Peyer's patch (tissue), 4 donors: ENCODE measurements at regions not wholly inside any gene's neighbourhood (a gene's known extent, or its start where the extent isn't known, plus 50 kb on each side); places are given as distances from the start of the nearest gene placed in this dataset.
"Not testable (repeated sequence)": the region's sequence is repeated elsewhere in the genome, so short reads cannot be mapped to it uniquely, and the experiment has no call there.

ENCODE experiments used
- DNase-seq, 3 donors: peaks; one replicate each; pipeline ENCODE4 v3.0.0-alpha.2; 2017 to 2019
- H3K27ac ChIP-seq, 4 donors: fragments of 200-600 bp; sonication (generic); one replicate each; pipeline ENCODE4 v1.5.1; 2016 to 2019
- H3K27me3 ChIP-seq, 2 donors: fragments of 200-600 bp; sonication (generic); one replicate each; pipeline ENCODE4 v1.5.1; 2019
- H3K36me3 ChIP-seq, 3 donors: fragments of 200-600 bp; sonication (generic); one replicate each; pipeline ENCODE4 v1.5.1; 2016 to 2019
- H3K4me1 ChIP-seq, 4 donors: fragments of 200-600 bp; sonication (generic); one replicate each; pipeline ENCODE4 v1.5.1; 2016 to 2019
- H3K4me3 ChIP-seq, 4 donors: fragments of 200-600 bp; sonication (generic); 1 replicate in 3 of 4; 2 replicates in 1 of 4; pipeline ENCODE4 v1.5.1; 2016 to 2019; ENCODE audit warnings: mild to moderate bottlenecking in 1 of 4
- H3K9me3 ChIP-seq, 4 donors: fragments of 200-600 bp; sonication (generic); one replicate each; pipeline ENCODE4 v1.5.1; 2016 to 2019; ENCODE audit warnings: mild to moderate bottlenecking in 1 of 4
- POLR2A ChIP-seq, 2 donors: fragments of 450-650 bp; IDR thresholded peaks; one replicate each; pipeline ENCODE4 v1.5.1; 2017; ENCODE audit warnings: antibody characterized with exemption in 2 of 2, mild to moderate bottlenecking in 2 of 2, moderate library complexity in 2 of 2
- TF ChIP-seq, protein P1 (sequence below), 6 experiments: fragments of 450-650 bp in 4 of 6; fragments of 200-600 bp in 2 of 6; sonication (generic) in 1 of 6; IDR thresholded peaks; one replicate each; pipeline ENCODE4 v1.5.1; 2017 to 2019; ENCODE audit warnings: antibody characterized with exemption in 6 of 6, mild to moderate bottlenecking in 3 of 6, moderate library complexity in 1 of 6

- Histone ChIP-seq H3K27ac (no peak overlapping the region), H3K4me3 (no peak overlapping the region), H3K4me1 (no peaks in the 10 kb centered on the region), H3K9me3 (no peaks in the 10 kb centered on the region), H3K36me3 (no peaks in the 10 kb centered on the region), H3K27me3 (no peaks in the 10 kb centered on the region)
- TF ChIP-seq, protein P1, sequence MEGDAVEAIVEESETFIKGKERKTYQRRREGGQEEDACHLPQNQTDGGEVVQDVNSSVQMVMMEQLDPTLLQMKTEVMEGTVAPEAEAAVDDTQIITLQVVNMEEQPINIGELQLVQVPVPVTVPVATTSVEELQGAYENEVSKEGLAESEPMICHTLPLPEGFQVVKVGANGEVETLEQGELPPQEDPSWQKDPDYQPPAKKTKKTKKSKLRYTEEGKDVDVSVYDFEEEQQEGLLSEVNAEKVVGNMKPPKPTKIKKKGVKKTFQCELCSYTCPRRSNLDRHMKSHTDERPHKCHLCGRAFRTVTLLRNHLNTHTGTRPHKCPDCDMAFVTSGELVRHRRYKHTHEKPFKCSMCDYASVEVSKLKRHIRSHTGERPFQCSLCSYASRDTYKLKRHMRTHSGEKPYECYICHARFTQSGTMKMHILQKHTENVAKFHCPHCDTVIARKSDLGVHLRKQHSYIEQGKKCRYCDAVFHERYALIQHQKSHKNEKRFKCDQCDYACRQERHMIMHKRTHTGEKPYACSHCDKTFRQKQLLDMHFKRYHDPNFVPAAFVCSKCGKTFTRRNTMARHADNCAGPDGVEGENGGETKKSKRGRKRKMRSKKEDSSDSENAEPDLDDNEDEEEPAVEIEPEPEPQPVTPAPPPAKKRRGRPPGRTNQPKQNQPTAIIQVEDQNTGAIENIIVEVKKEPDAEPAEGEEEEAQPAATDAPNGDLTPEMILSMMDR (IDR thresholded peaks at IDR 0.05): peak in 1 of 6 experiments; percentile 20
- no peak for TF ChIP-seq POLR2A (IDR thresholded peaks at IDR 0.05)
- no peak for DNase-seq
These were observed 760.4 kb downstream of the TMEM121 start for GRCh38 chr14:106286697-106287290.

- TF ChIP-seq, protein P1 (IDR thresholded peaks at IDR 0.05): no peak
- TF ChIP-seq POLR2A (IDR thresholded peaks at IDR 0.05): no peak
- no peak for DNase-seq
- no peak overlapping the region for H3K4me3 ChIP-seq
- no peaks in the 10 kb centered on the region for H3K9me3 ChIP-seq
- no peaks in the 10 kb centered on the region for H3K4me1 ChIP-seq
- no peaks in the 10 kb centered on the region for H3K27me3 ChIP-seq
- no peak overlapping the region for H3K27ac ChIP-seq
- H3K36me3 ChIP-seq: no peaks in the 10 kb centered on the region
These were observed 761.1 kb downstream of the TMEM121 start for GRCh38 chr14:106287506-106287905.

- Histone ChIP-seq H3K36me3 (no peaks in the 10 kb centered on the region), H3K9me3 (no peaks in the 10 kb centered on the region), H3K4me1 (no peaks in the 10 kb centered on the region), H3K4me3 (no peak overlapping the region), H3K27me3 (no peaks in the 10 kb centered on the region), H3K27ac (no peak overlapping the region)
- TF ChIP-seq, protein P1 (IDR thresholded peaks at IDR 0.05): no peak
- no peak for TF ChIP-seq POLR2A (IDR thresholded peaks at IDR 0.05)
- DNase-seq: no peak
These were observed 765.2 kb downstream of the TMEM121 start for GRCh38 chr14:106291626-106292025.

DNA sequence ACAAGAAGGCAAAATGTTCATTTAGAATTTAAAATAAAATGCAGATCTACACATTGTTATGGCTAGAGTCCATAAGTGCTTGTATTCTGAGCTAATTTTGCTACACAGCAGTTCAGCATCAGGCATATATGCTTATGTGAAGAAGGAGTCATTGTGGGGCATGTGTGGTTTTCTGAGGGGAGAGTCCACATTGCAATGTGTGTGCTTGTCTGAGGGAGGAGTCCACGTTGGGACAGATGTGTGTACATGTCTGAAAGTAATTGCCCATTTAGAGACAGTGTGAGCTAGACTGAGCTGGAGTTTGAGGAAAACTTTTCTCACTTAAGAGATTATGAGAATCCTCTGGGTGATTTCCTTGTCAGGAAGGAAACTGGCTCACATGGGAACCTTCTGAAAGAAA is 767.9 kb downstream of the TMEM121 start:
- Histone ChIP-seq H3K27ac (no peak overlapping the region), H3K4me1 (no peaks in the 10 kb centered on the region), H3K9me3 (no peaks in the 10 kb centered on the region), H3K36me3 (no peaks in the 10 kb centered on the region), H3K27me3 (no peaks in the 10 kb centered on the region), H3K4me3 (no peak overlapping the region)
- TF ChIP-seq, protein P1 (IDR thresholded peaks at IDR 0.05): no peak
- DNase-seq: no peak

GRCh38 chr14:106300951-106301510 is 774.6 kb downstream of the TMEM121 start:
- not testable (repeated sequence) for H3K27ac ChIP-seq, H3K4me3 ChIP-seq, H3K36me3 ChIP-seq, H3K9me3 ChIP-seq, H3K27me3 ChIP-seq, H3K4me1 ChIP-seq, DNase-seq

DNA sequence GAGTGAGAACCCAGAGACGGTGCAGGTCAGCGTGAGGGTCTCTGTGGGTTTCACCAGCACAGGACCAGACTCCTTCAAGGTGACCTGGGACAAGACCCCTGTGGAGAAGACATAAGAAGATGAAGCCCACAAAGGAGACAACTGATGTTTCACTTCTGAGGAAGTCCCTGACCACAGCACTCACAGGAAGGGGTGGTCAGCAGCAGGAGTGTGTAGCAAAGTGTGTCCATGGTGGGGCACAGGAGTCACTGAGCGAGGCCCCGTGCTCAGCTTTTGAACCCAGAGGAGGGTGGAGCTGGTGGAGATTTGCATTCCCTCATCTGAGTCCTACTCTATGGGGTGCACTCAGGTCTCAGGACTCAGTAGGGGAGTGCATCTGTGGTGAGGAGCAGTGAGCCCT is 775.2 kb downstream of the TMEM121 start:
- not testable (repeated sequence) for H3K4me3 ChIP-seq, H3K9me3 ChIP-seq, H3K36me3 ChIP-seq, H3K4me1 ChIP-seq, H3K27ac ChIP-seq, H3K27me3 ChIP-seq, DNase-seq

GRCh38 chr14:106302661-106303060 is 776.3 kb downstream of the TMEM121 start:
- no peak for DNase-seq
- H3K27ac ChIP-seq: no peak overlapping the region
- no peaks in the 10 kb centered on the region for H3K9me3 ChIP-seq
- no peak overlapping the region for H3K4me3 ChIP-seq
- no peaks in the 10 kb centered on the region for H3K27me3 ChIP-seq
- H3K36me3 ChIP-seq: no peaks in the 10 kb centered on the region
- no peak for TF ChIP-seq POLR2A (IDR thresholded peaks at IDR 0.05)
- TF ChIP-seq, protein P1 (IDR thresholded peaks at IDR 0.05): no peak
- H3K4me1 ChIP-seq: no peaks in the 10 kb centered on the region
